ENCODE measurements at regions not wholly inside any gene's neighbourhood (a gene's known extent, or its start where the extent isn't known, plus 50 kb on each side); places are given as distances from the start of the nearest gene placed in this dataset.

DNA sequence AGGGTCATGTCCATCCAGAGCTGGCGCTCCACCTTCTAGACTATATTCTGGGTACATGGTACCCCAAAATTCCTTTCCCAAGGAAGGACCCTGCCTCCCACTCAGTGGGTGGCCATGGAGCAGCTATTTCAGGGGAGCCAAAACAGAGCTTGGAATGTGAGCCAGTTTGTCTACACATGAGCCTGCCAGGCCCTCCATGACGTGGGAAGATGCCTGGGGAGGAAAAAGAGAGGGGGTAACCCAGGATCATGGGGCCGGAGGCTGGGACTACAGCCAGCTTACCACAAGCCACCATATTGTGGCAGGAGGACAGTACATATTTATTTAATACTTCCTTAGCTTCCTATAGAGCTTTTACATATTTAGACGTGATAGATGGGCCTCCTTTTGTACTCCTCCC lies 414.7 kb upstream of the TNP1 start:
- TF ChIP-seq, protein P1, sequence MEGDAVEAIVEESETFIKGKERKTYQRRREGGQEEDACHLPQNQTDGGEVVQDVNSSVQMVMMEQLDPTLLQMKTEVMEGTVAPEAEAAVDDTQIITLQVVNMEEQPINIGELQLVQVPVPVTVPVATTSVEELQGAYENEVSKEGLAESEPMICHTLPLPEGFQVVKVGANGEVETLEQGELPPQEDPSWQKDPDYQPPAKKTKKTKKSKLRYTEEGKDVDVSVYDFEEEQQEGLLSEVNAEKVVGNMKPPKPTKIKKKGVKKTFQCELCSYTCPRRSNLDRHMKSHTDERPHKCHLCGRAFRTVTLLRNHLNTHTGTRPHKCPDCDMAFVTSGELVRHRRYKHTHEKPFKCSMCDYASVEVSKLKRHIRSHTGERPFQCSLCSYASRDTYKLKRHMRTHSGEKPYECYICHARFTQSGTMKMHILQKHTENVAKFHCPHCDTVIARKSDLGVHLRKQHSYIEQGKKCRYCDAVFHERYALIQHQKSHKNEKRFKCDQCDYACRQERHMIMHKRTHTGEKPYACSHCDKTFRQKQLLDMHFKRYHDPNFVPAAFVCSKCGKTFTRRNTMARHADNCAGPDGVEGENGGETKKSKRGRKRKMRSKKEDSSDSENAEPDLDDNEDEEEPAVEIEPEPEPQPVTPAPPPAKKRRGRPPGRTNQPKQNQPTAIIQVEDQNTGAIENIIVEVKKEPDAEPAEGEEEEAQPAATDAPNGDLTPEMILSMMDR (IDR thresholded peaks at IDR 0.05), result no peak
- TF ChIP-seq POLR2A (IDR thresholded peaks at IDR 0.05), result no peak
- Histone ChIP-seq H3K27me3 (no peaks in the 10 kb centered on the region), H3K27ac (no peak overlapping the region), H3K4me1 (no peaks in the 10 kb centered on the region), H3K36me3 (replicated peaks in 1 of 2; ENCODE audit: insufficient read depth in 1 of 2, low read depth in 2 of 2) (no peaks in the 10 kb centered on the region), H3K4me3 (no peak overlapping the region), H3K9me3 (no peaks in the 10 kb centered on the region)
- 69 to 85% methylated on average over 4 of the region's 4 CpGs for whole genome bisulfite sequencing, 2 donors
- no peak for ATAC-seq
- intact Hi-C loops (cut with DNase I), result no loop called here
- no peak for DNase-seq

GRCh38 chr2:217273851-217274250 lies 414.0 kb upstream of the TNP1 start:
- intact Hi-C loops (cut with DNase I), result no loop called here
- DNase-seq, result no peak
- no peak for ATAC-seq
- no peak for TF ChIP-seq POLR2A (IDR thresholded peaks at IDR 0.05)
- TF ChIP-seq, protein P1 (IDR thresholded peaks at IDR 0.05), result no peak
- no peaks in the 10 kb centered on the region for H3K4me1 ChIP-seq
- H3K27me3 ChIP-seq, result no peaks in the 10 kb centered on the region
- H3K36me3 ChIP-seq (replicated peaks in 1 of 2; ENCODE audit: insufficient read depth in 1 of 2, low read depth in 2 of 2), result no peaks in the 10 kb centered on the region
- H3K9me3 ChIP-seq, result no peaks in the 10 kb centered on the region
- H3K27ac ChIP-seq, result no peak overlapping the region
- no peak overlapping the region for H3K4me3 ChIP-seq
- WGBS, 2 donors, result 80 to 83% methylated on average over 2 of the region's 2 CpGs

DNA sequence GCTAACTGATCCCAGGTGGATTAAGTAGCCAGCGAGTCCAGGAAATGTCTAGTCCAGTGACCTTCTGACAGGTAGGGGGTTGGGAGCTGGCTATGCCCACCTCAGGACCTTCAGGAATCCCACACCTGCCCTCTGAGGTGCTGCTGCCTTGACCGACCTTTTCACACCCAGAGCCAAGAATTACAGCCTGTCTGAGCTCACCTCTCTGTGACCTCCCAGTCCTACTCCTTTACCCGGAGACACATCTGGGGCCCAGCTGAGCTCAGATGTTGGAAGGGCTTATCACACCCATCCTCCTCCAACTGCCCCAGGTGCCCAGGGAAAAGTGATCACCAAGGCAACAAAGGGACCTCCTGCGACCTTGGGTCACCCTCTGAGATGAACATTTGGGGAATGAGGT lies 413.3 kb upstream of the TNP1 start:
- ATAC-seq (no peak), DNase-seq (no peak)
- Histone ChIP-seq H3K4me1 (no peaks in the 10 kb centered on the region), H3K9me3 (no peaks in the 10 kb centered on the region), H3K27me3 (no peaks in the 10 kb centered on the region), H3K27ac (no peak overlapping the region), H3K4me3 (no peak overlapping the region), H3K36me3 (replicated peaks in 1 of 2; ENCODE audit: insufficient read depth in 1 of 2, low read depth in 2 of 2) (no peaks in the 10 kb centered on the region)
- TF ChIP-seq, protein P1 (IDR thresholded peaks at IDR 0.05), result no peak
- TF ChIP-seq POLR2A (IDR thresholded peaks at IDR 0.05), result no peak
- intact Hi-C loops (cut with DNase I), result no loop called here
- WGBS, 2 donors, result 75 to 79% methylated on average over 4 of the region's 4 CpGs

DNA sequence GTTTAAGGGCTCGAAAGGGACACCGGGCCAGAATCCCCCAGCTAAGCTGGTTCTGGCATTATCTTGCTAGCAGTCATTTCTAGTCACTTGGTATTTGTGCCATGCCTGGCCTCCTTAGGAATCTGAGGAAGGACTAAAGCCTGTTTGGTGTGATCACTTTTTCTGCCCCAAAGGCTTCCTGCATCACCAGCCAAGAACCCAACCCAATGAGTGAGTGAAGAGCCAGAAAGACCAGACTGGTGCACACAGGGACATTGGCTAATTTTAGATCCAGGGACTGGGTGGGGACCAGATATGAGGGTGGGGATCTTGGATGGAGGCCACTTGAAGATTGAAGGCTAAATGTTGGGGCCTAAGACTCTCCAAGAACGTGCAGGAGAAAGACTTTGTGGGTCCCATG lies 411.9 kb upstream of the TNP1 start:
- intact Hi-C loops (cut with DNase I), result no loop called here
- ATAC-seq (no peak), DNase-seq (no peak)
- TF ChIP-seq, protein P1 (IDR thresholded peaks at IDR 0.05), result no peak
- no peak for TF ChIP-seq POLR2A (IDR thresholded peaks at IDR 0.05)
- no peaks in the 10 kb centered on the region for H3K4me1 ChIP-seq
- WGBS, 2 donors, result 75 to 91% methylated on average over 3 of the region's 3 CpGs
- no peaks in the 10 kb centered on the region for H3K27me3 ChIP-seq
- H3K9me3 ChIP-seq, result peaks cover 0 to 7% (median 0%) of the 10 kb centered on the region in 3 donors
- H3K27ac ChIP-seq, result no peak overlapping the region
- no peaks in the 10 kb centered on the region for H3K36me3 ChIP-seq (replicated peaks in 1 of 2; ENCODE audit: insufficient read depth in 1 of 2, low read depth in 2 of 2)
- H3K4me3 ChIP-seq, result no peak overlapping the region

GRCh38 chr2:217270485-217271121 lies 410.7 kb upstream of the TNP1 start:
- H3K27me3 ChIP-seq, result no peaks in the 10 kb centered on the region
- no peaks in the 10 kb centered on the region for H3K4me1 ChIP-seq
- no peak overlapping the region for H3K27ac ChIP-seq
- DNase-seq (no peak), ATAC-seq (no peak)
- no peak for TF ChIP-seq POLR2A (IDR thresholded peaks at IDR 0.05)
- TF ChIP-seq, protein P1 (IDR thresholded peaks at IDR 0.05), result no peak
- H3K36me3 ChIP-seq (replicated peaks in 1 of 2; ENCODE audit: insufficient read depth in 1 of 2, low read depth in 2 of 2), result no peaks in the 10 kb centered on the region
- 67 to 100% methylated on average over 1 of the region's 1 CpG for WGBS, 2 donors
- intact Hi-C loops (cut with DNase I), result no loop called here
- H3K9me3 ChIP-seq, result peaks cover 0 to 7% (median 0%) of the 10 kb centered on the region in 3 donors
- H3K4me3 ChIP-seq, result no peak overlapping the region

All from body of pancreas (tissue), 4 donors.